T-helper 1 cell treated with Interleukin-12 subunit alpha and Interleukin-12 subunit beta and Interleukin-4 antibody, amounts not matched to agents 30 μg/mL and 1 μg/mL, for 36 hours (primary cell): ENCODE measurements at regions not wholly inside any gene's neighbourhood (a gene's known extent, or its start where the extent isn't known, plus 50 kb on each side); places are given as distances from the start of the nearest gene placed in this dataset.

ENCODE experiments used
- H3K27ac Mint-ChIP-seq: one replicate; pipeline ENCODE4 v1.8.0; 2021; ENCODE audit warnings: mild to moderate bottlenecking, mixed read lengths
- H3K27me3 Mint-ChIP-seq: one replicate; pipeline ENCODE4 v1.8.0; 2021; ENCODE audit warnings: low read depth, mixed read lengths
- H3K36me3 Mint-ChIP-seq: one replicate; pipeline ENCODE4 v1.8.0; 2021; ENCODE audit warnings: low read depth, mixed read lengths
- H3K4me1 Mint-ChIP-seq: one replicate; pipeline ENCODE4 v1.8.0; 2021; ENCODE audit warnings: low read depth, mixed read lengths
- H3K4me3 Mint-ChIP-seq: one replicate; pipeline ENCODE4 v1.8.0; 2021; ENCODE audit warnings: mild to moderate bottlenecking, moderate library complexity, mixed read lengths
- H3K9me3 Mint-ChIP-seq: one replicate; pipeline ENCODE4 v1.8.0; 2021; ENCODE audit warnings: mixed read lengths

- Mint-ChIP-seq H3K27ac (no peak overlapping the region), H3K36me3 (no peaks in the 10 kb centered on the region), H3K4me1 (no peaks in the 10 kb centered on the region), H3K4me3 (no peak overlapping the region), H3K27me3 (peaks cover 79% of the 10 kb centered on the region), H3K9me3 (no peaks in the 10 kb centered on the region)
Measured at GRCh38 chr14:62126879-62127478, 364.8 kb downstream of the SNAPC1 start.

GRCh38 chr14:62130441-62130840 is 368.2 kb downstream of the SNAPC1 start:
- Mint-ChIP-seq H3K27ac (no peak overlapping the region), H3K36me3 (no peaks in the 10 kb centered on the region), H3K9me3 (no peaks in the 10 kb centered on the region), H3K4me1 (no peaks in the 10 kb centered on the region), H3K4me3 (no peak overlapping the region), H3K27me3 (peaks cover 70% of the 10 kb centered on the region)

DNA sequence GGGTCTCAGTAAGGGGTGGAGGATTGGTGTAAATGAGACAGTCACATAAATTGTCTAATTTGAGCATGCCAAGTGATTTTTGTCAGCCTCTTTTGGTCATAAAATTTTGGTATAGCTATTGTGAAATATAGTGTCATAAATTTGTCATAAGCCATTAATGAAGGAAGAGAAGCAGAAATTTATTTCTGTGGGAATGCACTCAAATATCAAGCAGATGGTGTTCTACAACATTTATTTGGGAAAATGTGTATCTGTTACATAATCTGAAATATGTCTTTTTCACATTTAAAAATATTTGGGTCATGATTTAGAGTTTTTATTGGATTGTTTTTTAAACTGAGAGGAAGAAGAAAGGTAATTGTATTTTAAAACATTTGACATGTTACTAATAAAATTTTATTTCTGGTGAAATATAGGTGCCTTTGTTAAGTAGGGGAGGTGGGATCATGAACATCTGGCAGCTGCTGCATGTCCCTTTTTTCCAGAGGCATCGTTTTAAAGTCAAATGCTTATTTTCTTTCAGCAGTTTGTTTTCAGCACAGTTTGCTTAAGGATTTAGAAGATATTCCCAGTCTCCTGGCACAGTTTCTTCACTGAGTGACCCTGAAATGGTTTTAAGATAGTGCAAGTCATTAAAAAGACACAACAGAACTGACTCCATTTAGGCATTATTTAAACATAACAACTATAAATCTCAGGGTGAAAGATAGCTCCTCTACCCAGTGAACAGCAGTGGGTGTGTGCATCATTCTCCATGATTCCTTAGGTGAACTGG is 371.7 kb downstream of the SNAPC1 start:
- H3K36me3 Mint-ChIP-seq = no peaks in the 10 kb centered on the region
- peaks cover 51% of the 10 kb centered on the region for H3K27me3 Mint-ChIP-seq
- H3K27ac Mint-ChIP-seq = no peak overlapping the region
- no peaks in the 10 kb centered on the region for H3K9me3 Mint-ChIP-seq
- no peaks in the 10 kb centered on the region for H3K4me1 Mint-ChIP-seq
- no peak overlapping the region for H3K4me3 Mint-ChIP-seq

GRCh38 chr14:62138593-62138992 is 376.4 kb downstream of the SNAPC1 start:
- Mint-ChIP-seq H3K27me3 (peaks cover 30% of the 10 kb centered on the region), H3K36me3 (no peaks in the 10 kb centered on the region), H3K4me1 (no peaks in the 10 kb centered on the region), H3K4me3 (no peak overlapping the region), H3K9me3 (no peaks in the 10 kb centered on the region), H3K27ac (no peak overlapping the region)

GRCh38 chr14:62141139-62141538 is 378.9 kb downstream of the SNAPC1 start:
- Mint-ChIP-seq H3K27me3 (peaks cover 18% of the 10 kb centered on the region), H3K4me3 (no peak overlapping the region), H3K36me3 (no peaks in the 10 kb centered on the region), H3K27ac (no peak overlapping the region), H3K4me1 (no peaks in the 10 kb centered on the region), H3K9me3 (no peaks in the 10 kb centered on the region)

DNA sequence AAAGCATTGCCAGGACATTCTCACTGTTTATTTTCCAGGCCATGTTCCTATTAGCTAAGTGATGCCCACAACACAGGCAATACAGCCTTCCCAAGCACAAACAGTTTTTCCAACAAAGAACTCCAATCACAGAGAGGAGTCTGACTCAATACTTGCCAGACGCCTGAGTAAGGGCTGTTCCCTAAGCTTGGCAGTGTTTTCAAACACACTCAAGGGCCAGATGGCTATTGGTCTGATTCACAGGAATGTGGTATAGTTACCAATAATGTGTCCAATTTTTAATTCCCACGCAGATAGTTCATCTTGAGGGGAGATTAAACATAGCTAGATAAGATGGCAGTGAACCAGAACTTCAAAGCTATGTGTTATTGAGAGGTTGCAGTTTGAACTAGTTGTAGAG is 381.0 kb downstream of the SNAPC1 start:
- Mint-ChIP-seq H3K4me3 (no peak overlapping the region), H3K9me3 (peaks cover 16% of the 10 kb centered on the region), H3K27ac (no peak overlapping the region), H3K36me3 (no peaks in the 10 kb centered on the region), H3K4me1 (no peaks in the 10 kb centered on the region), H3K27me3 (peaks cover 11% of the 10 kb centered on the region)

- Mint-ChIP-seq H3K27ac (no peak overlapping the region), H3K36me3 (no peaks in the 10 kb centered on the region), H3K4me1 (no peaks in the 10 kb centered on the region), H3K4me3 (no peak overlapping the region), H3K27me3 (peaks cover 5% of the 10 kb centered on the region), H3K9me3 (peaks cover 17% of the 10 kb centered on the region)
Measured at GRCh38 chr14:62144863-62145262, 382.6 kb downstream of the SNAPC1 start.

DNA sequence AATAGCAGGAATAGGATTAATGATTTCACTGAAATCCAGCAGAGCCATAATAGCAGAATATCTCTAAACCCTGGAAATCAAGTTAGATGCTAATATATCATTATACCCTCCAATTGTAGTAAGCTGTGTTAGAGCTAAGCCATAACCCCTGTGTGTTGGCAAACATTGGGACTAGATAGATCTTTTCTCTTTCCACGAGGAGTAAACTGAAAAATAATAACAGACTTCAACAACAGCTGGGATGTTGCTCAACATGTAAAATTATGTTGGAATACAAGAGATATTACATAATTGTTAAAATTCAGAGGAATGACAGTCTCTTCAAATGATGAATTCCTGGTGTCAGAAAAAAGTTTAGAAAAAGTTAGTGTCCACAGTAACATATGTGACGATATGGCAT is 383.8 kb downstream of the SNAPC1 start:
- no peaks in the 10 kb centered on the region for H3K4me1 Mint-ChIP-seq
- no peak overlapping the region for H3K27ac Mint-ChIP-seq
- H3K9me3 Mint-ChIP-seq = peaks cover 17% of the 10 kb centered on the region
- H3K4me3 Mint-ChIP-seq = no peak overlapping the region
- peaks cover 2% of the 10 kb centered on the region for H3K27me3 Mint-ChIP-seq
- H3K36me3 Mint-ChIP-seq = no peaks in the 10 kb centered on the region

- Mint-ChIP-seq H3K27me3 (peaks cover 11% of the 10 kb centered on the region), H3K9me3 (no peaks in the 10 kb centered on the region), H3K36me3 (no peaks in the 10 kb centered on the region), H3K27ac (no peak overlapping the region), H3K4me3 (no peak overlapping the region), H3K4me1 (no peaks in the 10 kb centered on the region)
Measured at GRCh38 chr14:62156052-62156451, 393.8 kb downstream of the SNAPC1 start.

DNA sequence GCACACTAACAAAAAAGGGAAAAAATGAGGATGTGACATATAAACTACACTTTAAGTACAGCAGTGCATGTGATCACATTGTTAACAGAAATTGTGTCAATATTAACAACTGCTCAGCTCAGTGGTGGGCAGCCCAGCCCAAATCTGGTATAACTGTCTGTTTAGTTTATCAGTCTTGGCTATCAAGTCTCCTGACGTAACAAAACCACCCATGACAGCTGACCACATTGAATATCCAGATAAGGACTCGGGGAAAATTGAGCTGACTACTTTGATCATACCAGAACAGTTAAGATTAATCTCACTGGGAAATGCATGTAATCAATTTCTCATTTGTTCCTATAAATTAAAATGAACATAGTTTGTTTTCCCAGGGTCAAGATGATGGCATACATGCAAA is 396.6 kb downstream of the SNAPC1 start:
- Mint-ChIP-seq H3K36me3 (no peaks in the 10 kb centered on the region), H3K27me3 (peaks cover 9% of the 10 kb centered on the region), H3K9me3 (no peaks in the 10 kb centered on the region), H3K27ac (no peak overlapping the region), H3K4me3 (no peak overlapping the region), H3K4me1 (no peaks in the 10 kb centered on the region)

DNA sequence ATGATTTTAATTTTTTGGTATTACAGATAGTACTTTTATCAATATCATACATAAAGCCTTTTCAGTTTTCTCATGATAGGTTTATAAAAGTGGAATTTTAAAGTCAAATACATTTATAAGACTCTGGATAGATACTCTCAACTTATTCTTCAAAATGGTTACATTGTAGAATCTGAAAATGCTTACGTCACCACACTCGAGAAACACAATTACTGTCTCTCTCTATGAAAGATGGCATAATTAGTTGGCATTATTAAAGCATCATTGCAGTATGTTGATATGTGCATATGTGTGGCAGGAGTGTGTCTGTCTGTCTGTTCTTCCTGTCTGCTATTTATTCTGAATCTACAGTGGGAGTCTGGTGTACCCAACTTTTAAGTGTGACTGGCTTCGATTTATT is 397.1 kb downstream of the SNAPC1 start:
- Mint-ChIP-seq H3K9me3 (no peaks in the 10 kb centered on the region), H3K27ac (no peak overlapping the region), H3K36me3 (no peaks in the 10 kb centered on the region), H3K4me1 (no peaks in the 10 kb centered on the region), H3K27me3 (peaks cover 14% of the 10 kb centered on the region), H3K4me3 (no peak overlapping the region)

DNA sequence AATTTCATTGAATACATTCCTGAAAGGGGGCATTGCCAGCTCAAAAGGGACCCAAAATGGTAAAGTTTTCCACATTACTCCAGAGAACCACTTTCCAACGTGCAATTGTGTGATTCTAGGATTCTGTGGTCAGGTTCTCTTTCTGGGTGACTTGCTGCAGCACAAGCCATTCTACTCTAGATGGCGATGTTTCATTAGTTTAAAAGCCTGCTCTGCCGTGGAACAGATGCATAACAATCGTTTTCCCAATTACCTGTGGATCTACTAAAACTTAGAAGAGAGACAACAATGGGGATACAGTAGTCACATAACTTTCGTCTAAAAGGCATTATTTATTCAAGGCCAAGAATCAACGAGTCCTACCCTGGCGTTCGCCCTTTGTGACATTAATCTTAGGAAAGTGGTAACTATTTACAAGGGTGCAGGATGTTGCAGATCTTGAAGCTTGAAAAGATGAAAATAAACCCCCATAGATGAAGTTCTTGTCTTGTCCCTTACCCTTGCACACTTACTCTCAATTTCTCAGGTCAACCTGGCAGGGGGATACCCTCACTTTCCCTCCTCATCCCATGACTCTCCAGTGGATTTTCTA is 400.9 kb downstream of the SNAPC1 start:
- Mint-ChIP-seq H3K4me3 (no peak overlapping the region), H3K27ac (no peak overlapping the region), H3K9me3 (no peaks in the 10 kb centered on the region), H3K4me1 (no peaks in the 10 kb centered on the region), H3K36me3 (no peaks in the 10 kb centered on the region), H3K27me3 (peaks cover 13% of the 10 kb centered on the region)

- no peaks in the 10 kb centered on the region for H3K4me1 Mint-ChIP-seq
- H3K27me3 Mint-ChIP-seq = peaks cover 8% of the 10 kb centered on the region
- no peak overlapping the region for H3K4me3 Mint-ChIP-seq
- H3K36me3 Mint-ChIP-seq = no peaks in the 10 kb centered on the region
- H3K9me3 Mint-ChIP-seq = no peaks in the 10 kb centered on the region
- H3K27ac Mint-ChIP-seq = no peak overlapping the region
Measured at GRCh38 chr14:62168564-62169155, 406.4 kb downstream of the SNAPC1 start.

DNA sequence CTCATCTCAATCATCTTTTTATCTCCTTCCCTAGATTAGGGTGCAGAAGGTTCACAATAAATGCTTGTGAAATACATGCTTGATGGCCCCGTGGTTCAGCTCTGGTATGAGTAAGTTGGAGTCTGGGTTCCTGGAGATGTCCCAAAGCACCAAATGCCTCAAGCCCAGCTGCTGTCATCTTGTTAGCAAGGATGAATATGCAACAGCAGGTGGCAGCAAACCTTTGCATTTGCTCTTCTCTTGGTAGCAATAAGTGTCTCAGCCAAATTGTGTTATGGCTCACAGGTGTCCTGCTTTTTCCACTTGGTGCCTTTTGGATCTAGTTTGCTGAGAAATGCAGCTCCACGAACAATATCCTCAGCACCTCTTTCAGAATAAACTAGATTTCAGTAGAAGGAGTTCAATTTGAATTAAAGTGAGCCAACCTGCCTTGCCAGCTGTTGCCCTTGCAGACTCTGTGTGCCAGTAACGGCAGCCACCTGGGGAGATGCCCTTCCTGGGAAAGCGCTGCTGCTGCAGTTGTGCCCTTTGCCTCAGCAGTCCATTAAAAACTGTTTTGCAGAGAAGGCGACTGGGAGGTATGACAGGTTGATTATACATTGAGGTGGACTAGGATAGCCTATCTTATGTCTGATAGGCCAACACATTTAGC is 417.3 kb downstream of the SNAPC1 start:
- Mint-ChIP-seq H3K36me3 (no peaks in the 10 kb centered on the region), H3K9me3 (no peaks in the 10 kb centered on the region), H3K4me3 (no peak overlapping the region), H3K27ac (no peak overlapping the region), H3K4me1 (no peaks in the 10 kb centered on the region), H3K27me3 (peaks cover 5% of the 10 kb centered on the region)
